ENCODE measurements at regions not wholly inside any gene's neighbourhood (a gene's known extent, or its start where the extent isn't known, plus 50 kb on each side); places are given as distances from the start of the nearest gene placed in this dataset.

- DNase-seq (ENCODE audit: low read depth): no peak
- TF ChIP-seq CTCF (IDR thresholded peaks at IDR 0.05; ENCODE audit: insufficient read depth, low read length): no peak
- no peak overlapping the region for H3K4me3 ChIP-seq (ENCODE audit: low read depth, low read length)
Observed at GRCh38 chr13:48158915-48159314, 64.0 kb upstream of the MED4 start.

GRCh38 chr13:48158290-48158689, 63.4 kb upstream of the MED4 start:
- DNase-seq (ENCODE audit: low read depth): no peak

DNA sequence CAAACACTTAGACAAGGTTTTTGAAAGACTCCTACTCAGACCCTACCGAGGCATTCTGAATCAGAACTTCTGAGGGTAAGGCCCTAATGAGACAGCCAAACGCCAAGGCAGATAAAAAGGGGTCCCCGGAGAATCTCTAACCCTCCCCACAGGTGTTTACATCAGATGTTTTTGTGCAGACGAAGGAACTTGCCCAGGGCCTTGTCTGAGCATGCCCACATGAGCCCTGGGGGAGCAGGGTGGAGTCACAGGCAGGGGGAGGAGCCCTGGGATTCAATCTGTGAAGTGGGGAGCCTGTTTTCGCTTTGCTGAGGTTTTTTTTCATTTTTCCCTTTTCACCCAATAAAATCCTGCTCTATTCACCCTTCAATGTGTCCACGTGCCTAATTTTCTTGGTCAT, 61.6 kb upstream of the MED4 start:
- H3K4me3 ChIP-seq (ENCODE audit: low read depth, low read length): no peak overlapping the region
- DNase-seq (ENCODE audit: low read depth): no peak
- no peak for TF ChIP-seq CTCF (IDR thresholded peaks at IDR 0.05; ENCODE audit: insufficient read depth, low read length)

More at GRCh38 chr13:48158290-48158689, 63.4 kb upstream of the MED4 start:
- H3K4me3 ChIP-seq (ENCODE audit: low read depth, low read length): no peak overlapping the region
- no peak for TF ChIP-seq CTCF (IDR thresholded peaks at IDR 0.05; ENCODE audit: insufficient read depth, low read length)

DNA sequence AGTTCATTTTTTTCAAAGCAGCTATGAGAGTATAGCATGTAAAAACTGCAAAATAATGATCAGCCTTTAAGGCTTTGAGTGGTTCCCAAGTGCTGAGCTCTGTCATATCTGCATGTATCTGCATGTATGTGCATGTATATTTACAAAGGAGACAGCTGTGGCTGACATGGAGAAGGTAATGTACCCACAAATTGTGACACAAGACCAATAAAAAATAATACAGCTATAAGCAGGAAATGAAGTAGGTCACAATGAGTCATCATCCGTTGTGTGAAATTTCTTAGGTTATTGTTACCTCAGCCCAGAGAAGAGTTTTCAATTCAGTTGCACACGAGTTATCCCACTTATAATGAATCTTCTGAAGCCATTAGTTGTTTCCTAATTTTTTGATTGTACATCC, 60.9 kb upstream of the MED4 start:
- no peak for TF ChIP-seq CTCF (IDR thresholded peaks at IDR 0.05; ENCODE audit: insufficient read depth, low read length)
- no peak overlapping the region for H3K4me3 ChIP-seq (ENCODE audit: low read depth, low read length)
- DNase-seq (ENCODE audit: low read depth): peak; percentile 61

DNA sequence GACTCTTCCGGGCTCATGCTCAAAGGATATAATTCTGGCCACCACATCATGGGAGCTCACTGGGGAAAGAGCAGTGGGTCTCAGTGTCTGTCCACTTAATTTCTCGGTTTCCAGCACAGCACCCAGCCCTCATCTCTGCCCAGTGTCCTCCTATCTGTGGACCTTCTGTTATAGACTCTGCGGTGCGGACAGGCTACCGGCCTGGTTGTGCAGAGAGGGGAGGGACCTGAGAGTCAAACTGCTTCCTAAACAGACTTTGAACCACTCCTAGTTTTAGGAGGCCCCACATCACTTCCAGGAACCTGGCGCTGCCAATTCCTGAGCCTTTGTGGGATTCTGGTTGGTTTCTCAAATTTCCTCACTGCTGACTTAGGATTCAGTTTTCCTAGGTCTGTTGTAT, 59.8 kb upstream of the MED4 start:
- TF ChIP-seq CTCF (IDR thresholded peaks at IDR 0.05; ENCODE audit: insufficient read depth, low read length): no peak
- DNase-seq (ENCODE audit: low read depth): no peak

GRCh38 chr13:48153186-48153585, 58.3 kb upstream of the MED4 start:
- H3K4me3 ChIP-seq (ENCODE audit: low read depth, low read length): no peak overlapping the region
- no peak for DNase-seq (ENCODE audit: low read depth)
- no peak for TF ChIP-seq CTCF (IDR thresholded peaks at IDR 0.05; ENCODE audit: insufficient read depth, low read length)

More for the DNA sequence above, 59.8 kb upstream of the MED4 start:
- H3K4me3 ChIP-seq (ENCODE audit: low read depth, low read length): no peak overlapping the region

- TF ChIP-seq CTCF (IDR thresholded peaks at IDR 0.05; ENCODE audit: insufficient read depth, low read length): no peak
- DNase-seq (ENCODE audit: low read depth): no peak
Observed at GRCh38 chr13:48151363-48152161, 56.7 kb upstream of the MED4 start.

More at GRCh38 chr13:48151363-48152161, 56.7 kb upstream of the MED4 start:
- no peak overlapping the region for H3K4me3 ChIP-seq (ENCODE audit: low read depth, low read length)

All from fibroblast of the aortic adventitia (primary cell).